C4-2B (cell line): ENCODE measurements at regions not wholly inside any gene's neighbourhood (a gene's known extent, or its start where the extent isn't known, plus 50 kb on each side); places are given as distances from the start of the nearest gene placed in this dataset.

Source experiments
- ZFX ChIP-seq: fragments of 450-650 bp; IDR thresholded peaks from 2 replicates; pipeline ENCODE4 v1.6.1; 2017
- TF ChIP-seq, protein P1 (sequence below): fragments of 450-650 bp; conservative IDR thresholded peaks from 2 replicates; pipeline ENCODE4 v1.5.1; 2017; ENCODE audit warnings: mild to moderate bottlenecking

- TF ChIP-seq, protein P1, sequence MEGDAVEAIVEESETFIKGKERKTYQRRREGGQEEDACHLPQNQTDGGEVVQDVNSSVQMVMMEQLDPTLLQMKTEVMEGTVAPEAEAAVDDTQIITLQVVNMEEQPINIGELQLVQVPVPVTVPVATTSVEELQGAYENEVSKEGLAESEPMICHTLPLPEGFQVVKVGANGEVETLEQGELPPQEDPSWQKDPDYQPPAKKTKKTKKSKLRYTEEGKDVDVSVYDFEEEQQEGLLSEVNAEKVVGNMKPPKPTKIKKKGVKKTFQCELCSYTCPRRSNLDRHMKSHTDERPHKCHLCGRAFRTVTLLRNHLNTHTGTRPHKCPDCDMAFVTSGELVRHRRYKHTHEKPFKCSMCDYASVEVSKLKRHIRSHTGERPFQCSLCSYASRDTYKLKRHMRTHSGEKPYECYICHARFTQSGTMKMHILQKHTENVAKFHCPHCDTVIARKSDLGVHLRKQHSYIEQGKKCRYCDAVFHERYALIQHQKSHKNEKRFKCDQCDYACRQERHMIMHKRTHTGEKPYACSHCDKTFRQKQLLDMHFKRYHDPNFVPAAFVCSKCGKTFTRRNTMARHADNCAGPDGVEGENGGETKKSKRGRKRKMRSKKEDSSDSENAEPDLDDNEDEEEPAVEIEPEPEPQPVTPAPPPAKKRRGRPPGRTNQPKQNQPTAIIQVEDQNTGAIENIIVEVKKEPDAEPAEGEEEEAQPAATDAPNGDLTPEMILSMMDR, result no peak
- TF ChIP-seq ZFX, result no peak
Measured at GRCh38 chr10:25082276-25083204, 66.1 kb downstream of the THNSL1 start.
